Testis (tissue), 2 donors: ENCODE measurements at regions not wholly inside any gene's neighbourhood (a gene's known extent, or its start where the extent isn't known, plus 50 kb on each side); places are given as distances from the start of the nearest gene placed in this dataset.

Experiments used
- CTCF ChIP-seq, 3 experiments: fragments of 450-650 bp in 2 of 3; fragments of 200-600 bp in 1 of 3; sonication (generic) in 1 of 3; IDR thresholded peaks; one replicate each; pipeline ENCODE4 v1.5.1; 2016 to 2019; ENCODE audit warnings: antibody characterized with exemption in 3 of 3, mild to moderate bottlenecking in 2 of 3, moderate library complexity in 1 of 3
- POLR2A ChIP-seq: fragments of 450-650 bp; IDR thresholded peaks from one replicate; pipeline ENCODE4 v1.6.1; 2017; ENCODE audit warnings: antibody characterized with exemption, mild to moderate bottlenecking, moderate library complexity

- no peak for TF ChIP-seq CTCF (IDR thresholded peaks at IDR 0.05)
- no peak for TF ChIP-seq POLR2A
Observed at GRCh38 chr20:12717061-12717460, 291.7 kb upstream of the SPTLC3 start.
